Endothelial cell of umbilical vein (primary cell): ENCODE measurements at regions not wholly inside any gene's neighbourhood (a gene's known extent, or its start where the extent isn't known, plus 50 kb on each side); places are given as distances from the start of the nearest gene placed in this dataset.

Experiments
- BruUV-seq: library from RNA; stranded (reverse); fragments of 400-500 nt; replicated peaks from 2 replicates; lab custom pipeline; 2021; lab: Mats Ljungman, UMichigan
- CTCF ChIA-PET: fragments of 300-600, 350-600 bp; sonication (Branson Sonifier 250); formaldehyde crosslinking; loops from one replicate; lab custom pipeline; 2021; ENCODE audit warnings: antibody characterized with exemption, inconsistent platforms; lab: Charles Lee
- POLR2A ChIA-PET: fragments of 300-600, 350-600 bp; sonication (Branson Sonifier 250); formaldehyde crosslinking; loops from one replicate; lab custom pipeline; 2021; ENCODE audit warnings: antibody characterized with exemption, inconsistent platforms; lab: Charles Lee
- DNase-seq: peaks from one replicate; pipeline ENCODE4 v3.0.0-alpha.2; 2011; ENCODE audit warnings: low read depth, low spot score
- FAIRE-seq: peaks from 2 replicates; lab custom pipeline; 2011; peaks lifted over from hg19 to GRCh38; lab: Jason Lieb, UNC
- H2AFZ ChIP-seq: 2 replicates; pipeline ENCODE4 v1.6.0; 2012; ENCODE audit warnings: low read depth, low read length, control low read depth, inconsistent platforms
- H3K27ac ChIP-seq: 2 replicates; pipeline ENCODE4 v1.5.1; 2011; ENCODE audit warnings: low read depth, mild to moderate bottlenecking, control low read depth, low read length, moderate library complexity; ENCODE audit not compliant: insufficient read depth
- H3K27me3 ChIP-seq, 2 experiments: 2 replicates each; pipeline versions ENCODE4 v1.6.0 to v1.6.1; 2011; ENCODE audit warnings: low read length in 2 of 2, mixed read lengths in 1 of 2; ENCODE audit not compliant: control insufficient read depth in 2 of 2, insufficient read depth in 2 of 2
- H3K36me3 ChIP-seq, 2 experiments: 2 replicates in 1 of 2; 3 replicates in 1 of 2; pipeline ENCODE4 v1.5.1; 2011; ENCODE audit warnings: low read length in 2 of 2, mild to moderate bottlenecking in 1 of 2, moderate library complexity in 1 of 2; ENCODE audit not compliant: control insufficient read depth in 2 of 2, insufficient read depth in 2 of 2; ENCODE audit errors: extremely low read depth in 1 of 2
- H3K4me1 ChIP-seq: 3 replicates; pipeline ENCODE4 v1.5.1; 2011; ENCODE audit warnings: mild to moderate bottlenecking, low read length; ENCODE audit not compliant: control insufficient read depth, insufficient read depth; ENCODE audit errors: extremely low read depth
- H3K4me2 ChIP-seq: 2 replicates; pipeline ENCODE4 v1.6.1; 2011; ENCODE audit warnings: low read length, control low read depth, mixed read lengths; ENCODE audit not compliant: insufficient read depth
- H3K4me3 ChIP-seq, 3 experiments: fragments of 200-600 bp in 1 of 3; sonication (generic), shearing (Covaris generic) in 1 of 3; replicated peaks in 1 of 3; 2 replicates each; pipeline ENCODE4 v1.5.1; 2011 to 2016; ENCODE audit warnings: control low read depth in 3 of 3, low read length in 3 of 3, mild to moderate bottlenecking in 2 of 3, inconsistent platforms in 1 of 3, low read depth in 1 of 3, moderate library complexity in 1 of 3; ENCODE audit not compliant: insufficient read depth in 1 of 3
- H3K79me2 ChIP-seq: 2 replicates; pipeline ENCODE4 v1.6.0; 2012; ENCODE audit warnings: low read length, inconsistent platforms; ENCODE audit not compliant: control insufficient read depth, insufficient read depth
- H3K9ac ChIP-seq: replicated peaks from 2 replicates; pipeline ENCODE3; 2011; ENCODE audit warnings: low read length, control low read depth; ENCODE audit not compliant: insufficient read depth; ENCODE audit errors: extremely low read depth
- H3K9me1 ChIP-seq: replicated peaks from 3 replicates; pipeline ENCODE4 v1.6.0; 2011; ENCODE audit warnings: mild to moderate bottlenecking, low read length; ENCODE audit not compliant: control insufficient read depth, insufficient read depth; ENCODE audit errors: extremely low read depth
- H3K9me3 ChIP-seq: replicated peaks from 2 replicates; pipeline ENCODE4 v1.5.1; 2012; ENCODE audit warnings: low read length, inconsistent platforms; ENCODE audit not compliant: control insufficient read depth, insufficient read depth
- H4K20me1 ChIP-seq: replicated peaks from 2 replicates; pipeline ENCODE3; 2011; ENCODE audit warnings: mild to moderate bottlenecking, low read length; ENCODE audit not compliant: control insufficient read depth, insufficient read depth; ENCODE audit errors: extremely low read depth
- EZH2 ChIP-seq: IDR thresholded peaks from 2 replicates; pipeline ENCODE4 v1.6.1; 2012; ENCODE audit warnings: borderline replicate concordance, low read depth, mild to moderate bottlenecking, moderate library complexity, low read length, inconsistent platforms; ENCODE audit not compliant: severe bottlenecking
- GATA2 ChIP-seq: IDR thresholded peaks from 2 replicates; pipeline ENCODE4 v1.7.0; 2011; ENCODE audit warnings: low read depth, mild to moderate bottlenecking, moderate library complexity, mixed read lengths, low read length; ENCODE audit not compliant: insufficient read length, insufficient read depth
- JUN ChIP-seq: IDR thresholded peaks from 2 replicates; pipeline ENCODE4 v1.6.1; 2011; ENCODE audit warnings: borderline replicate concordance, low read depth; ENCODE audit not compliant: insufficient read length, insufficient read depth
- POLR2AphosphoS5 ChIP-seq: IDR thresholded peaks from 2 replicates; pipeline ENCODE4 v1.6.1; 2012; ENCODE audit warnings: low read depth, mild to moderate bottlenecking, control low read depth, low read length, moderate library complexity; ENCODE audit not compliant: insufficient read depth
- dilution Hi-C: fragments of 300-500 bp; cut with MboI; formaldehyde crosslinking; loops from one replicate; pipeline ENCODE4 v1.15.0; 2019; ENCODE audit warnings: low sequenced_read_pairs; ENCODE audit not compliant: extremely low pct_ligation_motif_present
- intact Hi-C: fragments of 100-400 bp; cut with micrococcal nuclease; formaldehyde crosslinking; loops from one replicate; pipeline ENCODE4 v1.10.0; 2022
- TF ChIP-seq, protein P1 (sequence below), 2 donors: IDR thresholded peaks; 1 replicate in 1 of 2; 2 replicates in 1 of 2; pipeline ENCODE4 v1.5.1; 2011; ENCODE audit warnings: low read length in 2 of 2, mild to moderate bottlenecking in 2 of 2, moderate library complexity in 2 of 2, control low read depth in 1 of 2, inconsistent platforms in 1 of 2, low read depth in 1 of 2; ENCODE audit not compliant: insufficient read depth in 1 of 2; ENCODE audit errors: extremely low read depth in 1 of 2

DNA sequence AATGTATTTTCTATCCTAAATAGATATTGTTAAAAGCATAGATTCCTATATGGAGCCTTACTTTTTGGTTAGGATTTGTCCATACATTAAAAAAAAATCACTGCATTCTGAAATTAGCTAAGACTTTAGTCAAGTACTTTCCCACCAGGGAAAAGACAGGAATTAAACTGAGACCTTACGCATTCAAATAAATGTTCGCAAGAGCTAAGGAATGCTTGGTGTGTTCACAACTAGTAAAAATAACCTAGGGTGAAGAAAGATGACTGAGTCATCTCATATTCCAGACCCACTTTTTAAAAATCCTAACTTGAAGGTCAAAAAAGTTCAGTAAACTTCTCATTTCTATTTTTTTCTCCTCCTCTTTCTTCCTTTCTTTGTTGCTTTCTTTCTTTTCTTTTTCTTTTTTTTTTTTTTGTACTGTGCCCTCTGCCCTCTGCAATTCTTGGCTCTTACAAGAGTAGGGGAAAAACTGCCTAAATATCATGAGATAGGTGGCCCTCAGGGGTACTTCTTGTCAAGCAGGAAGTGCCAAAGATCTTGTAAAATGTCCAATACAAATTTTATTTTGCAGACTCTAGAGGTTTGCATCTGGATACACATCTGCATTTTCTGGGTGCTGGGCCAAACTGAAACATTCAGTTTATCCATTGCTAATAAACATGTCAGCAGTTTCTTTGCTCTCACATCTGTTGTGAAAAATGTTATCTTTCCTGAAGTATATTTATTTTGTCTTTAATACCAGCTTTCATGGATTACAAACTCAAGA lies 121.4 kb upstream of the GORAB start:
- Histone ChIP-seq H3K9ac (no peak overlapping the region), H3K27ac (no peak overlapping the region), H3K4me2 (no peak overlapping the region), H2AFZ (no peak overlapping the region), H3K36me3 (no peaks in the 10 kb centered on the region), H3K4me1 (no peaks in the 10 kb centered on the region), H4K20me1 (no peaks in the 10 kb centered on the region), H3K79me2 (no peaks in the 10 kb centered on the region), H3K9me1 (no peaks in the 10 kb centered on the region), H3K4me3 (no peak overlapping the region), H3K27me3 (peaks cover 0 to 3% of the 10 kb centered on the region in 2 experiments), H3K9me3 (no peaks in the 10 kb centered on the region)
- ChIA-PET CTCF (no interaction called here), POLR2A (no interaction called here)
- intact Hi-C loops: no loop called here
- TF ChIP-seq GATA2 (no peak), EZH2 (no peak), JUN (no peak), POLR2AphosphoS5 (no peak)
- TF ChIP-seq, protein P1, sequence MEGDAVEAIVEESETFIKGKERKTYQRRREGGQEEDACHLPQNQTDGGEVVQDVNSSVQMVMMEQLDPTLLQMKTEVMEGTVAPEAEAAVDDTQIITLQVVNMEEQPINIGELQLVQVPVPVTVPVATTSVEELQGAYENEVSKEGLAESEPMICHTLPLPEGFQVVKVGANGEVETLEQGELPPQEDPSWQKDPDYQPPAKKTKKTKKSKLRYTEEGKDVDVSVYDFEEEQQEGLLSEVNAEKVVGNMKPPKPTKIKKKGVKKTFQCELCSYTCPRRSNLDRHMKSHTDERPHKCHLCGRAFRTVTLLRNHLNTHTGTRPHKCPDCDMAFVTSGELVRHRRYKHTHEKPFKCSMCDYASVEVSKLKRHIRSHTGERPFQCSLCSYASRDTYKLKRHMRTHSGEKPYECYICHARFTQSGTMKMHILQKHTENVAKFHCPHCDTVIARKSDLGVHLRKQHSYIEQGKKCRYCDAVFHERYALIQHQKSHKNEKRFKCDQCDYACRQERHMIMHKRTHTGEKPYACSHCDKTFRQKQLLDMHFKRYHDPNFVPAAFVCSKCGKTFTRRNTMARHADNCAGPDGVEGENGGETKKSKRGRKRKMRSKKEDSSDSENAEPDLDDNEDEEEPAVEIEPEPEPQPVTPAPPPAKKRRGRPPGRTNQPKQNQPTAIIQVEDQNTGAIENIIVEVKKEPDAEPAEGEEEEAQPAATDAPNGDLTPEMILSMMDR (IDR thresholded peaks at IDR 0.05; ENCODE audit: extremely low read depth in 1 of 2, insufficient read depth in 1 of 2, low read depth in 1 of 2, low read length in 2 of 2): no peak
- DNase-seq (no peak), FAIRE-seq (no peak)
- no TSS peak for BruUV-seq
- dilution Hi-C loops: no loop called here
